ENCODE measurements at regions not wholly inside any gene's neighbourhood (a gene's known extent, or its start where the extent isn't known, plus 50 kb on each side); places are given as distances from the start of the nearest gene placed in this dataset.
"Not testable (repeated sequence)": the region's sequence is repeated elsewhere in the genome, so short reads cannot be mapped to it uniquely, and the experiment has no call there.

DNA sequence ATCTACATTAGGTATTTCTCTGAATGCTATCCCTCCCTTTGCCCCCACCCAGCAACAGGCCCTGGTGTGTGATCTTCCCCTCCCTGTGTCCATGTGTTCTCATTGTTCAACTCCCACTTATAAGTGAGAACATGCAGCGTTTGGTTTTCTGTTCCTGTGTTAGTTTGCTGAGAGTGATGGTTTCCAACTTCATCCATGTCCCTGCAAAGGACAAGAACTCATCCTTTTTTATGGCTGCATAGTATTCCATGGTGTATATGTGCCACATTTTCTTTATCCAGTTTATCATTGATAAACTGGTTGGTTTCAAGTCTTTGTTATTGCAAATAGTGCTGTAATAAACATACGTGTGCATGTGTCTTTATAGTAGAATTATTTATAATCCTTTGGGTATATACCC, 55.5 kb upstream of the RASA1 start:
- DNase-seq: not testable (repeated sequence)

GRCh38 chr5:87217480-87217879, 50.2 kb upstream of the RASA1 start:
- DNase-seq: not testable (repeated sequence)
